ENCODE measurements at regions not wholly inside any gene's neighbourhood (a gene's known extent, or its start where the extent isn't known, plus 50 kb on each side); places are given as distances from the start of the nearest gene placed in this dataset.

GRCh38 chr6:114605656-114606055, 262.8 kb upstream of the HS3ST5 start:
- no peak for DNase-seq

GRCh38 chr6:114600381-114600780, 257.6 kb upstream of the HS3ST5 start:
- no peak for DNase-seq

GRCh38 chr6:114595591-114595990, 252.8 kb upstream of the HS3ST5 start:
- no peak for DNase-seq

GRCh38 chr6:114595186-114595585, 252.4 kb upstream of the HS3ST5 start:
- no peak for DNase-seq

- DNase-seq: no peak
Measured at GRCh38 chr6:114592506-114592905, 249.7 kb upstream of the HS3ST5 start.

- no peak for DNase-seq
Measured at GRCh38 chr6:114588726-114589125, 245.9 kb upstream of the HS3ST5 start.

GRCh38 chr6:114586298-114586697, 243.5 kb upstream of the HS3ST5 start:
- no peak for DNase-seq

- no peak for DNase-seq
Measured at GRCh38 chr6:114581293-114581692, 238.5 kb upstream of the HS3ST5 start.

- DNase-seq: no peak
Measured at GRCh38 chr6:114580882-114581281, 238.1 kb upstream of the HS3ST5 start.

GRCh38 chr6:114579486-114579885, 236.7 kb upstream of the HS3ST5 start:
- no peak for DNase-seq

GRCh38 chr6:114577109-114577508, 234.3 kb upstream of the HS3ST5 start:
- no peak for DNase-seq

GRCh38 chr6:114576330-114576729, 233.5 kb upstream of the HS3ST5 start:
- DNase-seq: no peak

- no peak for DNase-seq
Measured at GRCh38 chr6:114569669-114570068, 226.8 kb upstream of the HS3ST5 start.

GRCh38 chr6:114564302-114564933, 221.6 kb upstream of the HS3ST5 start:
- no peak for DNase-seq

- DNase-seq: no peak
Measured at GRCh38 chr6:114559419-114559818, 216.6 kb upstream of the HS3ST5 start.

- no peak for DNase-seq
Measured at GRCh38 chr6:114558153-114558552, 215.3 kb upstream of the HS3ST5 start.

GRCh38 chr6:114556846-114557488, 214.1 kb upstream of the HS3ST5 start:
- DNase-seq: no peak

GRCh38 chr6:114550316-114550715, 207.5 kb upstream of the HS3ST5 start:
- no peak for DNase-seq

- no peak for DNase-seq
Measured at GRCh38 chr6:114543696-114544095, 200.9 kb upstream of the HS3ST5 start.

GRCh38 chr6:114541794-114542193, 199.0 kb upstream of the HS3ST5 start:
- DNase-seq: no peak

- no peak for DNase-seq
Measured at GRCh38 chr6:114537977-114538376, 195.2 kb upstream of the HS3ST5 start.

- no peak for DNase-seq
Measured at GRCh38 chr6:114534813-114535212, 192.0 kb upstream of the HS3ST5 start.

GRCh38 chr6:114524081-114524480, 181.3 kb upstream of the HS3ST5 start:
- DNase-seq: no peak

- no peak for DNase-seq
Measured at GRCh38 chr6:114523508-114523907, 180.7 kb upstream of the HS3ST5 start.

- DNase-seq: no peak
Measured at GRCh38 chr6:114521926-114522325, 179.1 kb upstream of the HS3ST5 start.

Measured in activated CD4-positive, alpha-beta T cell treated with anti-CD3 and anti-CD28 coated beads, Interleukin-2, amount 50 U/mL, for 16 hours (primary cell).